ENCODE measurements at regions not wholly inside any gene's neighbourhood (a gene's known extent, or its start where the extent isn't known, plus 50 kb on each side); places are given as distances from the start of the nearest gene placed in this dataset.

- no peak for TF ChIP-seq CTCF (conservative IDR thresholded peaks at IDR 0.05; ENCODE audit: low read depth, low read length)
- no peak for DNase-seq (ENCODE audit: low read depth)
Observed at GRCh38 chr6:98650941-98651340, 183.4 kb upstream of the POU3F2 start.

DNA sequence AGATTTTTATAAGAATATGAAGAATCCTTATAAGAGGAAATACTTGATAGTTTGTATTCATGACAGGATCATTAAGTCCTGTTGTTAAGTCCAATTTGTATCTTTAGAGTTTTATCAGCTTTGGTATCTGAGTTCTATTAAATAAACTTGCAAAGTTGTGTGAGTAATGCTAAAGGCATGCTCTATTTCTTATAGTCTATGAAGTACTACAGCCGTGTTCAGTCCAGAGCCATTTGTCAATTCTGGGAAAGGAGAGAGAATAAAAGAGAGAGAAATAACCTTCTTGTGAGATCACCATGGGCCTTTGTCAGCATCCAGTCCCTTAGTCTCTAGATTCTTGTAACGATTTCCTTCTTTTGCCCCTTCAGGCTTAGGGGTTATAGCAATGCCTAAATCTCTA lies 181.2 kb upstream of the POU3F2 start:
- no peak for DNase-seq (ENCODE audit: low read depth)
- TF ChIP-seq CTCF (conservative IDR thresholded peaks at IDR 0.05; ENCODE audit: low read depth, low read length) = no peak
- no peak overlapping the region for H3K4me3 ChIP-seq (ENCODE audit: low read depth, low read length)

More at GRCh38 chr6:98650941-98651340, 183.4 kb upstream of the POU3F2 start:
- H3K4me3 ChIP-seq (ENCODE audit: low read depth, low read length) = no peak overlapping the region

- no peak for TF ChIP-seq CTCF (conservative IDR thresholded peaks at IDR 0.05; ENCODE audit: low read depth, low read length)
- DNase-seq (ENCODE audit: low read depth) = peak; percentile 1
- H3K4me3 ChIP-seq (ENCODE audit: low read depth, low read length) = no peak overlapping the region
Observed at GRCh38 chr6:98657764-98658163, 176.6 kb upstream of the POU3F2 start.

DNA sequence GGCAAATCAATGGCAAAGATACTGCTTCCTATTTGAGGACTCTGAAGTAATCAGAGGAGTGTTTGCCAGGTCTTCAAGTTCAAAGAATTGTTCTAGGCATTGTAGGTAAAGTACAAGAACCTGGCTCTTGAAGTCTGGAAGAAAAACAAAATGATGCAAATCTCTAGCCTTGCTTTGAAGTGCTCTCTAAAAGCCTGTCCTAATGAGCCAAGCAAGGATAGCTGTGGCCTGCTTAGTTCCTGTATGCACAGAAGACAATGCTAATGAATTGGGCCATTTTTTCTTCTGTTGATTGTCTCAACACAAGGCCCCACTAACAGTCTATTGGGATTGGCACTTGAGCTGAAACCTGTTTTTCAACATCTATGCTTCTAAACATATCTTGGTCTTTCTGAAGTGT lies 165.0 kb upstream of the POU3F2 start:
- no peak for DNase-seq (ENCODE audit: low read depth)
- no peak overlapping the region for H3K4me3 ChIP-seq (ENCODE audit: low read depth, low read length)
- TF ChIP-seq CTCF (conservative IDR thresholded peaks at IDR 0.05; ENCODE audit: low read depth, low read length) = no peak

DNA sequence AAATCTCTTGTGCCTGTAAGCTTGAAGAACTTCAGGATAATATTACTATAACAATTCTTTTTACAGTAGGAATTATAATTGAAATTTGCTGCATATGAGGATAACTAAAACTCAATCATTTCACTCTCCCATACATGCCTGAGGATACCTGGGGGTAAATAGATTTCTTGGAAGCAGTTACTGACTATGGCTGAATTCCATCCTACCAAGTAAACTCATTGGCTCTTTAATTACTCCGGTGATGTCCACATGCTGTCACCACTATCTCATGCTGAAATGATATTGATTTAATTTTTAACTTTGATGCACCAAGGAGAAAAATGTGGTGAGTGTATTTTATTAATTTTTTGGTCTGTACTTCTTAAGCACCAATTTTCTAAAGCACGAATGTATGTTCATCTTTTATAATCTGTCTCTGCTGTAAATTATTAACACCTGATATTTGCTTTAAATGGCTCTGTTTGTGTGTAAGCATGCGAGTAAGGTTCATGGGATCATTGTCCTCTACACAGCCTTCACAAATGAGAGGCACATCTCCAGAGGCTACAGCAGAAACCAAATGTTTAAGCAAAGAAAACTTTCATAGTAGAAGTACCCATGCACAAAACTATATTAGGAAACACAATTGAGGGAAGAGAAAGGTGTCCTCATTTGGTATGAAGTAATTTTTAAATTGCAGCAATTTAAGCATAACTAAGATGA lies 164.2 kb upstream of the POU3F2 start:
- no peak overlapping the region for H3K4me3 ChIP-seq (ENCODE audit: low read depth, low read length)
- DNase-seq (ENCODE audit: low read depth) = no peak
- TF ChIP-seq CTCF (conservative IDR thresholded peaks at IDR 0.05; ENCODE audit: low read depth, low read length) = no peak

- TF ChIP-seq CTCF (conservative IDR thresholded peaks at IDR 0.05; ENCODE audit: low read depth, low read length) = no peak
- H3K4me3 ChIP-seq (ENCODE audit: low read depth, low read length) = no peak overlapping the region
- DNase-seq (ENCODE audit: low read depth) = no peak
Observed at GRCh38 chr6:98672681-98673475, 161.5 kb upstream of the POU3F2 start.

All from epithelial cell of proximal tubule (primary cell).